ENCODE measurements at regions not wholly inside any gene's neighbourhood (a gene's known extent, or its start where the extent isn't known, plus 50 kb on each side); places are given as distances from the start of the nearest gene placed in this dataset.
A peak's percentile ranks its signal among the peaks of the same experiment; 100 is the strongest.
"Not testable (repeated sequence)": the region's sequence is repeated elsewhere in the genome, so short reads cannot be mapped to it uniquely, and the experiment has no call there.

DNA sequence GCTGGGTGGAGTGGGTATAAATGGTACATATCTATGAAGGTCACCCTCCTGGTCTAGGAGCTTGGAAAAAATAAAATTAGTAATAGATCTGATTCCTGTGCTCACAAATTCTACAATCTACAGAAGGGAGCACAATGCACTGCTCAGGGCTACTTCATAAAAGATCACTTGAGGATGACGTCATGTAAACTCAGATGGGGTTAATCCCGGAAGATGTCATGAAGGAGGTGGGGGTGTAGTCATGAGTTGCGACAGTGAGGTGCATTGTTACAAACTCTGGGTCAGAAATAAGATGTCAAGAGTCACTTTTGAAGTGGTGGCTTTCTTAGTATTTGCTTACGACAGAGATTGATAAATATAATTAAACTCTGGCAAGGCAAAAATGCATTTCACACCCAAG, 68.2 kb downstream of the LHX9 start:
- H3K27me3 ChIP-seq (ENCODE audit: insufficient read depth, low read length) = no peaks in the 10 kb centered on the region
- Mint-ChIP-seq H3K27ac (no peak overlapping the region), H3K27me3 (peaks cover 0 to 9% of the 10 kb centered on the region in 2 donors), H3K9me3 (no peaks in the 10 kb centered on the region), H3K4me1 (no peaks in the 10 kb centered on the region), H3K36me3 (no peaks in the 10 kb centered on the region), H3K4me3 (no peak overlapping the region)
- intact Hi-C loops (cut with micrococcal nuclease) = no loop called here
- ChIA-PET CTCF (ENCODE audit: partially characterized antibody) (no interaction called here), POLR2A (ENCODE audit: partially characterized antibody) (no interaction called here)
- H3K27ac ChIP-seq (ENCODE audit: low read depth, low read length) = no peak overlapping the region
- DNase-seq = no peak
- H3K9me3 ChIP-seq (ENCODE audit: control insufficient read depth in 1 of 2, low read length in 2 of 2) = no peaks in the 10 kb centered on the region
- H3K4me1 ChIP-seq (ENCODE audit: insufficient read depth, low read length) = no peaks in the 10 kb centered on the region
- H3K4me3 ChIP-seq (ENCODE audit: low read length in 2 of 2) = no peak overlapping the region
- H3K36me3 ChIP-seq (ENCODE audit: insufficient read depth, low read length) = no peaks in the 10 kb centered on the region

- POLR2A ChIA-PET (ENCODE audit: partially characterized antibody) = no interaction called here
- Histone ChIP-seq H3K27ac (ENCODE audit: low read depth, low read length) (no peak overlapping the region), H3K9me3 (ENCODE audit: control insufficient read depth in 1 of 2, low read length in 2 of 2) (no peaks in the 10 kb centered on the region), H3K36me3 (ENCODE audit: insufficient read depth, low read length) (no peaks in the 10 kb centered on the region), H3K4me1 (ENCODE audit: insufficient read depth, low read length) (no peaks in the 10 kb centered on the region), H3K27me3 (ENCODE audit: insufficient read depth, low read length) (no peaks in the 10 kb centered on the region), H3K4me3 (ENCODE audit: low read length in 2 of 2) (no peak overlapping the region)
- no peak for DNase-seq
- H3K36me3 Mint-ChIP-seq = no peaks in the 10 kb centered on the region
- H3K27ac Mint-ChIP-seq = no peak overlapping the region
- H3K4me3 Mint-ChIP-seq = no peak overlapping the region
- CTCF ChIA-PET (ENCODE audit: partially characterized antibody) = no interaction called here
- peaks cover 0 to 8% of the 10 kb centered on the region in 2 donors for H3K27me3 Mint-ChIP-seq
- no peaks in the 10 kb centered on the region for H3K9me3 Mint-ChIP-seq
- intact Hi-C loops (cut with micrococcal nuclease) = no loop called here
- H3K4me1 Mint-ChIP-seq = no peaks in the 10 kb centered on the region
These were observed 69.6 kb downstream of the LHX9 start for GRCh38 chr1:197986817-197987216.

DNA sequence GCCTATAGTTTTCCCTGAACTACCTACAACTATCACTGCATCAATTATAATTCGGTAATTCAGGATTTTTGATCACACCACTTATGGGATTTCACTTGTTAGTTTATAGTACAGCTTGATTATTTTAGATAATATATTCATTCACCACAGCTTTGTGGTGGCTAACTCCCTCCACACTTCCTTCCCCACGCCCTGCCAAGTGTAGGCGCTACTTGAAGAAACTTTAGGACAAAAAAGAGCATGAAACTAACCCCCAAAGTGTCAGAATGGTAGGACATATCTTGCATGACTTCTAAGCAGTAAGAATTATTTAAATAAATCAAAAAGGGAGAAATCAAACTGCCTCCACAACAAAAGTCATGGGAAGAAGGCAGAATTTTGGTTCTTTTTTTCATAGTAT, 70.1 kb downstream of the LHX9 start:
- no peaks in the 10 kb centered on the region for H3K9me3 ChIP-seq (ENCODE audit: control insufficient read depth in 1 of 2, low read length in 2 of 2)
- no peaks in the 10 kb centered on the region for H3K36me3 Mint-ChIP-seq
- DNase-seq = no peak
- ChIA-PET POLR2A (ENCODE audit: partially characterized antibody) (interaction anchor here (0.6 kb wide), 1 partner anchor 10 kb away, joined by 3 read pairs; no protein-coding TSS in a partner anchor), CTCF (ENCODE audit: partially characterized antibody) (no interaction called here)
- peaks cover 0 to 7% of the 10 kb centered on the region in 2 donors for H3K27me3 Mint-ChIP-seq
- H3K27me3 ChIP-seq (ENCODE audit: insufficient read depth, low read length) = no peaks in the 10 kb centered on the region
- H3K4me1 Mint-ChIP-seq = no peaks in the 10 kb centered on the region
- H3K4me3 Mint-ChIP-seq = no peak overlapping the region
- intact Hi-C loops (cut with micrococcal nuclease) = no loop called here
- H3K27ac Mint-ChIP-seq = no peak overlapping the region
- H3K9me3 Mint-ChIP-seq = no peaks in the 10 kb centered on the region
- H3K36me3 ChIP-seq (ENCODE audit: insufficient read depth, low read length) = no peaks in the 10 kb centered on the region
- no peak overlapping the region for H3K27ac ChIP-seq (ENCODE audit: low read depth, low read length)
- no peak overlapping the region for H3K4me3 ChIP-seq (ENCODE audit: low read length in 2 of 2)
- H3K4me1 ChIP-seq (ENCODE audit: insufficient read depth, low read length) = no peaks in the 10 kb centered on the region

GRCh38 chr1:197988581-197988980, 71.4 kb downstream of the LHX9 start:
- H3K36me3 ChIP-seq (ENCODE audit: insufficient read depth, low read length); H3K4me1 Mint-ChIP-seq; H3K27me3 Mint-ChIP-seq; H3K9me3 ChIP-seq (ENCODE audit: control insufficient read depth in 1 of 2, low read length in 2 of 2); CTCF ChIA-PET (ENCODE audit: partially characterized antibody); H3K4me3 Mint-ChIP-seq; intact Hi-C loops (cut with micrococcal nuclease); DNase-seq; H3K27me3 ChIP-seq (ENCODE audit: insufficient read depth, low read length); H3K27ac ChIP-seq (ENCODE audit: low read depth, low read length); H3K4me3 ChIP-seq (ENCODE audit: low read length in 2 of 2); H3K4me1 ChIP-seq (ENCODE audit: insufficient read depth, low read length); H3K27ac Mint-ChIP-seq; POLR2A ChIA-PET (ENCODE audit: partially characterized antibody); H3K9me3 Mint-ChIP-seq; H3K36me3 Mint-ChIP-seq: not testable (repeated sequence)

- Histone ChIP-seq H3K9me3 (ENCODE audit: control insufficient read depth in 1 of 2, low read length in 2 of 2) (no peaks in the 10 kb centered on the region), H3K27me3 (ENCODE audit: insufficient read depth, low read length) (no peaks in the 10 kb centered on the region), H3K4me3 (ENCODE audit: low read length in 2 of 2) (no peak overlapping the region), H3K4me1 (ENCODE audit: insufficient read depth, low read length) (no peaks in the 10 kb centered on the region), H3K27ac (ENCODE audit: low read depth, low read length) (no peak overlapping the region), H3K36me3 (ENCODE audit: insufficient read depth, low read length) (no peaks in the 10 kb centered on the region)
- intact Hi-C loops (cut with micrococcal nuclease) = no loop called here
- no peaks in the 10 kb centered on the region for H3K4me1 Mint-ChIP-seq
- H3K27me3 Mint-ChIP-seq = peaks cover 0 to 3% of the 10 kb centered on the region in 2 donors
- CTCF ChIA-PET (ENCODE audit: partially characterized antibody) = no interaction called here
- no peak overlapping the region for H3K27ac Mint-ChIP-seq
- no peaks in the 10 kb centered on the region for H3K9me3 Mint-ChIP-seq
- POLR2A ChIA-PET (ENCODE audit: partially characterized antibody) = no interaction called here
- no peaks in the 10 kb centered on the region for H3K36me3 Mint-ChIP-seq
- H3K4me3 Mint-ChIP-seq = no peak overlapping the region
- DNase-seq = no peak
These were observed 71.9 kb downstream of the LHX9 start for GRCh38 chr1:197989058-197989457.

DNA sequence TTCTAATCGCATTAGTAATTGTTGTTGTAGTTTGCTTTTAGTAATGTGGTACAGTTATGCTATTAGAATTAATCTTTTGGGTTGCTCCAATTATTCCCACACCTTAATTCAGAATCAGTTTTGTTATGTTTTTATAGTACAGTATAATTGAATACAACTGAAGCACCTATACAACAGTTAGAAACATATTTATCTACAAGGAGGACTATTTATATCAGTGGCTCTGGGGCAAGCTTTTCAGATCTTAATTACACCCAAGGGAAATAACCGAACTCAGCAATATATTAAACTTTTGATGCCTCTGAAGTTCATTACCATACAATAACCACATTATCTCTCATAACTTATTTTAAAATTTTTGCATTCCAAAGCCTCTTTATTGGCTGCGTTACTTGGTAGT, 74.4 kb downstream of the LHX9 start:
- Mint-ChIP-seq H3K4me1 (peaks cover 0 to 5% (median 4%) of the 10 kb centered on the region in 4 donors), H3K36me3 (no peaks in the 10 kb centered on the region), H3K27me3 (peaks cover 2 to 5% of the 10 kb centered on the region in 2 donors), H3K4me3 (no peak overlapping the region), H3K27ac (no peak overlapping the region), H3K9me3 (no peaks in the 10 kb centered on the region)
- H3K9me3 ChIP-seq (ENCODE audit: control insufficient read depth in 1 of 2, low read length in 2 of 2) = no peaks in the 10 kb centered on the region
- no peak for DNase-seq
- CTCF ChIA-PET (ENCODE audit: partially characterized antibody) = no interaction called here
- H3K36me3 ChIP-seq (ENCODE audit: insufficient read depth, low read length) = no peaks in the 10 kb centered on the region
- intact Hi-C loops (cut with micrococcal nuclease) = no loop called here
- H3K27ac ChIP-seq (ENCODE audit: low read depth, low read length) = no peak overlapping the region
- no peaks in the 10 kb centered on the region for H3K4me1 ChIP-seq (ENCODE audit: insufficient read depth, low read length)
- POLR2A ChIA-PET (ENCODE audit: partially characterized antibody) = no interaction called here
- no peak overlapping the region for H3K4me3 ChIP-seq (ENCODE audit: low read length in 2 of 2)
- no peaks in the 10 kb centered on the region for H3K27me3 ChIP-seq (ENCODE audit: insufficient read depth, low read length)

DNA sequence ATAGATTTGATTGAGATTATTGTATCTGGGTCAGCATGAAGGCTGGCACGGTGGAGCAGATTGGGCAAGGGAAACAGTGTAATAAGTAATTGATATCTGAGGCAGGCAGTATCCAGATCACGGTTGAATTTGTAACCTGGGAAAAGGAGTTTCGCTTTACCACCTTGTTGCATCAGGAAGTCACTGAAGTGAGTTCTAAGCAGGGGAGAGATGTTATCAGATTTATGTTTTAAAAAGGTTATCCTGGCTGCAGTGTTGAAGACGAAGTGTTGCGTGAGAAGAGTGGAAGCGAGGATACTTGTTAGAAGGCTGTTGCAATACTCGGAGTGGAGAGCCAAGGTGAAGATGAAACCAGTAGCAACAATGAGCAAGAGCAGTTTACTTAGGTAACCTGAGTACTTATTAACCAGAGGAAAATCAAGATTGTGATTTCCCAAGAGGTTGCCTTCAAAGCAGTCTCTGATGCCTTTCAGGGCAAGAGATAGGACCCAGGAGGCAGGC, 77.8 kb downstream of the LHX9 start:
- H3K4me3 Mint-ChIP-seq = peak overlapping the region in 3 of 8 donors; percentile 16 to 31 (median 30)
- Histone ChIP-seq H3K4me1 (ENCODE audit: insufficient read depth, low read length) (no peaks in the 10 kb centered on the region), H3K4me3 (ENCODE audit: low read length in 2 of 2) (no peak overlapping the region), H3K27me3 (ENCODE audit: insufficient read depth, low read length) (no peaks in the 10 kb centered on the region), H3K27ac (ENCODE audit: low read depth, low read length) (no peak overlapping the region), H3K36me3 (ENCODE audit: insufficient read depth, low read length) (no peaks in the 10 kb centered on the region), H3K9me3 (ENCODE audit: control insufficient read depth in 1 of 2, low read length in 2 of 2) (no peaks in the 10 kb centered on the region)
- DNase-seq = no peak
- intact Hi-C loops (cut with micrococcal nuclease) = no loop called here
- no peaks in the 10 kb centered on the region for H3K9me3 Mint-ChIP-seq
- POLR2A ChIA-PET (ENCODE audit: partially characterized antibody) = no interaction called here
- peaks cover 5 to 6% of the 10 kb centered on the region in 2 donors for H3K27me3 Mint-ChIP-seq
- peaks cover 0 to 5% (median 4%) of the 10 kb centered on the region in 4 donors for H3K4me1 Mint-ChIP-seq
- CTCF ChIA-PET (ENCODE audit: partially characterized antibody) = no interaction called here
- H3K36me3 Mint-ChIP-seq = no peaks in the 10 kb centered on the region
- H3K27ac Mint-ChIP-seq = no peak overlapping the region

Measured in CD4-positive, alpha-beta memory T cell (primary cell).